ENCODE measurements at regions not wholly inside any gene's neighbourhood (a gene's known extent, or its start where the extent isn't known, plus 50 kb on each side); places are given as distances from the start of the nearest gene placed in this dataset.

GRCh38 chr7:46545790-46546189, 624.7 kb upstream of the IGFBP3 start:
- TF ChIP-seq, protein P1, sequence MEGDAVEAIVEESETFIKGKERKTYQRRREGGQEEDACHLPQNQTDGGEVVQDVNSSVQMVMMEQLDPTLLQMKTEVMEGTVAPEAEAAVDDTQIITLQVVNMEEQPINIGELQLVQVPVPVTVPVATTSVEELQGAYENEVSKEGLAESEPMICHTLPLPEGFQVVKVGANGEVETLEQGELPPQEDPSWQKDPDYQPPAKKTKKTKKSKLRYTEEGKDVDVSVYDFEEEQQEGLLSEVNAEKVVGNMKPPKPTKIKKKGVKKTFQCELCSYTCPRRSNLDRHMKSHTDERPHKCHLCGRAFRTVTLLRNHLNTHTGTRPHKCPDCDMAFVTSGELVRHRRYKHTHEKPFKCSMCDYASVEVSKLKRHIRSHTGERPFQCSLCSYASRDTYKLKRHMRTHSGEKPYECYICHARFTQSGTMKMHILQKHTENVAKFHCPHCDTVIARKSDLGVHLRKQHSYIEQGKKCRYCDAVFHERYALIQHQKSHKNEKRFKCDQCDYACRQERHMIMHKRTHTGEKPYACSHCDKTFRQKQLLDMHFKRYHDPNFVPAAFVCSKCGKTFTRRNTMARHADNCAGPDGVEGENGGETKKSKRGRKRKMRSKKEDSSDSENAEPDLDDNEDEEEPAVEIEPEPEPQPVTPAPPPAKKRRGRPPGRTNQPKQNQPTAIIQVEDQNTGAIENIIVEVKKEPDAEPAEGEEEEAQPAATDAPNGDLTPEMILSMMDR (IDR thresholded peaks at IDR 0.05) = no peak
- TF ChIP-seq POLR2A (IDR thresholded peaks at IDR 0.05) = no peak
- intact Hi-C loops (cut with DNase I) = no loop called here
- H3K27ac ChIP-seq = no peak overlapping the region
- H3K4me3 ChIP-seq = no peak overlapping the region
- H3K36me3 ChIP-seq (replicated peaks in 1 of 2) = no peaks in the 10 kb centered on the region
- no peak for DNase-seq
- no peaks in the 10 kb centered on the region for H3K4me1 ChIP-seq (replicated peaks in 1 of 2)
- no peaks in the 10 kb centered on the region for H3K27me3 ChIP-seq
- H3K9me3 ChIP-seq (replicated peaks in 1 of 3) = no peaks in the 10 kb centered on the region
- 69 to 88% (median 75%) methylated on average over 1 of the region's 1 CpG for WGBS, 4 donors

DNA sequence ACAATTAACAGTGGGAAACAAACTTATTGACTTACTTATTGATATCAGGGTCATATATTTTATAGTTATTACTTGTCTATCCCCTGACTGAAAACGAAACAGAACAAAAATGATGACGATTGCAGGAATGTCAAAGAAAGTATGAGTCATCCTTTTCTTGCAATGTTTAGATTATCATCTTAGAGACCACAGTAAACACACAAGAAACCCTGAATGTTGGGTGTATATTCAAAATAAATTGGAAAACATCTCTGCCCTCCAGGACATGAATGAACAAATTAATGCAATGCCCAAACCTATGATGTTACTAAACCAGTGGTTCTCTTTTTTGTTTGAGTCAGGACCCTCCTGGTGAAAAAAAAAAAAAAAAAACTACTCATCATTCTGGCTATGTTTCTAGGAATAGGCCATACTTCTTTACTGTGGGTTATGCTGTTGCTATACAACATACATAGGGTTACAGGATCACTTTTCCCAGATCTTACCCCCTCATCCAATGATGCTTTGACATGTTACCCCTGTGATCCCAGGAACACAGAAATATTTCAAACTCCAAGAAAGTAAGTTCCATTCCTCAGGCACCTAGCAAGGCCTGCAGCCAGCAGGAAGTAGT, 623.4 kb upstream of the IGFBP3 start:
- no peak for DNase-seq
- WGBS, 4 donors = 16 to 51% (median 36%) methylated on average over 2 of the region's 2 CpGs
- Histone ChIP-seq H3K9me3 (replicated peaks in 1 of 3) (no peaks in the 10 kb centered on the region), H3K27ac (no peak overlapping the region), H3K36me3 (replicated peaks in 1 of 2) (no peaks in the 10 kb centered on the region), H3K4me1 (replicated peaks in 1 of 2) (no peaks in the 10 kb centered on the region), H3K27me3 (no peaks in the 10 kb centered on the region), H3K4me3 (no peak overlapping the region)
- no peak for TF ChIP-seq POLR2A (IDR thresholded peaks at IDR 0.05)
- TF ChIP-seq, protein P1 (IDR thresholded peaks at IDR 0.05) = no peak
- intact Hi-C loops (cut with DNase I) = no loop called here

- WGBS, 4 donors = 79 to 97% (median 87%) methylated on average over 1 of the region's 1 CpG
- no peaks in the 10 kb centered on the region for H3K9me3 ChIP-seq (replicated peaks in 1 of 3)
- no peak overlapping the region for H3K27ac ChIP-seq
- no peak overlapping the region for H3K4me3 ChIP-seq
- no peaks in the 10 kb centered on the region for H3K36me3 ChIP-seq (replicated peaks in 1 of 2)
- intact Hi-C loops (cut with DNase I) = no loop called here
- H3K4me1 ChIP-seq (replicated peaks in 1 of 2) = no peaks in the 10 kb centered on the region
- TF ChIP-seq, protein P1 (IDR thresholded peaks at IDR 0.05) = no peak
- no peak for TF ChIP-seq POLR2A (IDR thresholded peaks at IDR 0.05)
- H3K27me3 ChIP-seq = no peaks in the 10 kb centered on the region
- DNase-seq = no peak
These were observed 621.0 kb upstream of the IGFBP3 start for GRCh38 chr7:46542076-46542475.

- H3K4me1 ChIP-seq (replicated peaks in 1 of 2) = no peaks in the 10 kb centered on the region
- no peak overlapping the region for H3K4me3 ChIP-seq
- H3K36me3 ChIP-seq (replicated peaks in 1 of 2) = no peaks in the 10 kb centered on the region
- WGBS, 4 donors = 81 to 91% (median 83%) methylated on average over 3 to 5 of the region's 5 CpGs
- H3K9me3 ChIP-seq (replicated peaks in 1 of 3) = no peaks in the 10 kb centered on the region
- H3K27me3 ChIP-seq = no peaks in the 10 kb centered on the region
- DNase-seq = no peak
- no peak overlapping the region for H3K27ac ChIP-seq
- intact Hi-C loops (cut with DNase I) = no loop called here
- TF ChIP-seq POLR2A (IDR thresholded peaks at IDR 0.05) = no peak
- TF ChIP-seq, protein P1 (IDR thresholded peaks at IDR 0.05) = no peak
These were observed 618.9 kb upstream of the IGFBP3 start for GRCh38 chr7:46539892-46540483.

All from adrenal gland (tissue), 9 donors.